Trophoblast cell (in vitro differentiated cells and primary cell): ENCODE measurements at regions not wholly inside any gene's neighbourhood (a gene's known extent, or its start where the extent isn't known, plus 50 kb on each side); places are given as distances from the start of the nearest gene placed in this dataset.

Source experiments
- DNase-seq, 2 donors: peaks; one replicate each; pipeline ENCODE4 v3.0.0-alpha.2; 2016
- H2AFZ ChIP-seq: 2 replicates; pipeline ENCODE4 v1.6.1; 2013; ENCODE audit warnings: low read length, moderate library complexity, mild to moderate bottlenecking; ENCODE audit not compliant: insufficient read depth, poor library complexity
- H2AK5ac ChIP-seq: 2 replicates; pipeline ENCODE4 v1.6.1; 2013; ENCODE audit warnings: mild to moderate bottlenecking, low read length
- H2BK120ac ChIP-seq: 2 replicates; pipeline ENCODE4 v1.6.1; 2013; ENCODE audit warnings: low read length, mild to moderate bottlenecking, moderate library complexity; ENCODE audit not compliant: insufficient read depth, poor library complexity
- H2BK12ac ChIP-seq: 2 replicates; pipeline ENCODE4 v1.6.1; 2013; ENCODE audit warnings: mild to moderate bottlenecking, low read length, moderate library complexity
- H2BK5ac ChIP-seq: 2 replicates; pipeline ENCODE4 v1.6.1; 2013; ENCODE audit warnings: low read length, low read depth, moderate library complexity, mild to moderate bottlenecking; ENCODE audit not compliant: poor library complexity
- H3K14ac ChIP-seq: 2 replicates; pipeline ENCODE4 v1.6.1; 2013; ENCODE audit warnings: mild to moderate bottlenecking, low read length
- H3K18ac ChIP-seq: 2 replicates; pipeline ENCODE4 v1.6.1; 2013; ENCODE audit warnings: mild to moderate bottlenecking, low read length
- H3K23ac ChIP-seq: 2 replicates; pipeline ENCODE4 v1.6.1; 2013; ENCODE audit warnings: low read length
- H3K27ac ChIP-seq: 2 replicates; pipeline ENCODE4 v1.5.1; 2013; ENCODE audit warnings: low read depth, mild to moderate bottlenecking, inconsistent platforms, low read length, moderate library complexity
- H3K27me3 ChIP-seq: 2 replicates; pipeline ENCODE4 v1.6.1; 2013; ENCODE audit warnings: inconsistent platforms, mild to moderate bottlenecking, low read length, moderate library complexity; ENCODE audit not compliant: insufficient read depth
- H3K36me3 ChIP-seq, 2 experiments: 1 replicate in 1 of 2; 2 replicates in 1 of 2; pipeline ENCODE4 v1.6.1; 2013; ENCODE audit warnings: low read length in 2 of 2, mild to moderate bottlenecking in 2 of 2, moderate library complexity in 1 of 2; ENCODE audit not compliant: insufficient read depth in 2 of 2, control insufficient read depth in 1 of 2
- H3K4ac ChIP-seq: 2 replicates; pipeline ENCODE4 v1.6.1; 2013; ENCODE audit warnings: low read depth, mild to moderate bottlenecking, low read length, moderate library complexity
- H3K4me1 ChIP-seq, 2 experiments: 1 replicate in 1 of 2; 2 replicates in 1 of 2; pipeline ENCODE4 v1.6.1; 2013; ENCODE audit warnings: low read length in 2 of 2, mild to moderate bottlenecking in 2 of 2, moderate library complexity in 1 of 2; ENCODE audit not compliant: insufficient read depth in 2 of 2, control insufficient read depth in 1 of 2
- H3K4me2 ChIP-seq: 2 replicates; pipeline ENCODE4 v1.6.1; 2013; ENCODE audit warnings: inconsistent platforms, mild to moderate bottlenecking, low read length, moderate library complexity
- H3K4me3 ChIP-seq: 2 replicates; pipeline ENCODE4 v1.5.1; 2013; ENCODE audit warnings: mild to moderate bottlenecking, low read depth, low read length, inconsistent platforms
- H3K79me1 ChIP-seq: one replicate; pipeline ENCODE4 v1.6.1; 2013; ENCODE audit warnings: low read length
- H3K79me2 ChIP-seq: 2 replicates; pipeline ENCODE4 v1.6.1; 2013; ENCODE audit warnings: low read length, mild to moderate bottlenecking; ENCODE audit not compliant: control insufficient read depth, insufficient read depth, poor library complexity
- H3K9ac ChIP-seq: 2 replicates; pipeline ENCODE4 v1.6.1; 2013; ENCODE audit warnings: mild to moderate bottlenecking, low read length
- H3K9me3 ChIP-seq: 2 replicates; pipeline ENCODE4 v1.6.1; 2013; ENCODE audit warnings: low read depth, mild to moderate bottlenecking, control low read depth, inconsistent platforms, low read length; ENCODE audit not compliant: insufficient read depth
- H4K12ac ChIP-seq: 2 replicates; pipeline ENCODE4 v1.6.1; 2013; ENCODE audit warnings: low read depth, mild to moderate bottlenecking, low read length, moderate library complexity
- H4K8ac ChIP-seq: 2 replicates; pipeline ENCODE4 v1.6.1; 2013; ENCODE audit warnings: low read depth, mild to moderate bottlenecking, low read length, moderate library complexity
- H4K91ac ChIP-seq: one replicate; pipeline ENCODE4 v1.6.1; 2013; ENCODE audit warnings: low read depth, mild to moderate bottlenecking, low read length, moderate library complexity
- WGBS: extraction: QIAGEN DNeasy Blood & Tissue Kit; methylation state at CpG from one replicate; pipeline ENCODE4 v1.1.7; 2013; ENCODE audit warnings: missing lambda C conversion rate; ENCODE audit not compliant: insufficient read length, insufficient coverage; ENCODE audit errors: extremely low coverage; 5-methylcytosine and 5-hydroxymethylcytosine counted together

- H4K91ac ChIP-seq: no peak overlapping the region
- no peak for DNase-seq
- H3K4me2 ChIP-seq: no peak overlapping the region
- H3K14ac ChIP-seq: no peak overlapping the region
- H3K23ac ChIP-seq: no peak overlapping the region
- no peaks in the 10 kb centered on the region for H3K79me2 ChIP-seq
- no peak overlapping the region for H3K9ac ChIP-seq
- no peaks in the 10 kb centered on the region for H3K9me3 ChIP-seq
- no peak overlapping the region for H2BK5ac ChIP-seq
- H2BK12ac ChIP-seq: no peak overlapping the region
- no peak overlapping the region for H3K18ac ChIP-seq
- no peak overlapping the region for H3K27ac ChIP-seq
- WGBS: no CpG with 5 or more reads among the region's 4 CpGs
- no peaks in the 10 kb centered on the region for H3K4me1 ChIP-seq
- no peak overlapping the region for H2AK5ac ChIP-seq
- H3K36me3 ChIP-seq: no peaks in the 10 kb centered on the region
- no peak overlapping the region for H3K4ac ChIP-seq
- no peaks in the 10 kb centered on the region for H3K27me3 ChIP-seq
- H3K4me3 ChIP-seq: no peak overlapping the region
- H4K12ac ChIP-seq: no peak overlapping the region
- H3K79me1 ChIP-seq: no peaks in the 10 kb centered on the region
- no peak overlapping the region for H2BK120ac ChIP-seq
- no peak overlapping the region for H4K8ac ChIP-seq
- no peak overlapping the region for H2AFZ ChIP-seq
Measured at GRCh38 chr3:5569152-5569551, 381.6 kb downstream of the EDEM1 start.

- H3K4ac ChIP-seq: no peak overlapping the region
- H3K79me2 ChIP-seq: no peaks in the 10 kb centered on the region
- H3K4me1 ChIP-seq: no peaks in the 10 kb centered on the region
- no peak overlapping the region for H2AFZ ChIP-seq
- no peaks in the 10 kb centered on the region for H3K79me1 ChIP-seq
- WGBS: no CpG with 5 or more reads among the region's 6 CpGs
- no peak overlapping the region for H3K23ac ChIP-seq
- H2BK120ac ChIP-seq: no peak overlapping the region
- H3K9ac ChIP-seq: no peak overlapping the region
- H4K12ac ChIP-seq: no peak overlapping the region
- H3K9me3 ChIP-seq: no peaks in the 10 kb centered on the region
- no peaks in the 10 kb centered on the region for H3K27me3 ChIP-seq
- H2AK5ac ChIP-seq: no peak overlapping the region
- no peak overlapping the region for H4K8ac ChIP-seq
- H3K4me3 ChIP-seq: no peak overlapping the region
- H3K36me3 ChIP-seq: no peaks in the 10 kb centered on the region
- H3K18ac ChIP-seq: no peak overlapping the region
- no peak overlapping the region for H4K91ac ChIP-seq
- H2BK5ac ChIP-seq: no peak overlapping the region
- no peak overlapping the region for H3K27ac ChIP-seq
- no peak overlapping the region for H3K14ac ChIP-seq
- no peak for DNase-seq
- no peak overlapping the region for H3K4me2 ChIP-seq
- H2BK12ac ChIP-seq: no peak overlapping the region
Measured at GRCh38 chr3:5572168-5572567, 384.7 kb downstream of the EDEM1 start.

GRCh38 chr3:5576277-5577011 is 388.9 kb downstream of the EDEM1 start:
- no CpG with 5 or more reads among the region's 7 CpGs for WGBS
- Histone ChIP-seq H3K79me2 (no peaks in the 10 kb centered on the region), H3K9me3 (no peaks in the 10 kb centered on the region), H2AFZ (no peak overlapping the region), H3K4me1 (peaks cover 0 to 3% of the 10 kb centered on the region in 2 experiments), H2BK120ac (no peak overlapping the region), H4K12ac (no peak overlapping the region), H3K79me1 (no peaks in the 10 kb centered on the region), H3K4me2 (no peak overlapping the region), H2BK12ac (no peak overlapping the region), H3K27ac (no peak overlapping the region), H4K8ac (no peak overlapping the region), H3K36me3 (no peaks in the 10 kb centered on the region), H2BK5ac (no peak overlapping the region), H3K23ac (no peak overlapping the region), H4K91ac (no peak overlapping the region), H2AK5ac (no peak overlapping the region), H3K9ac (no peak overlapping the region), H3K4me3 (no peak overlapping the region), H3K18ac (no peak overlapping the region), H3K14ac (no peak overlapping the region), H3K4ac (no peak overlapping the region), H3K27me3 (no peaks in the 10 kb centered on the region)
- DNase-seq: no peak

GRCh38 chr3:5579139-5579602 is 391.7 kb downstream of the EDEM1 start:
- H3K4me1 ChIP-seq: peaks cover 0 to 10% of the 10 kb centered on the region in 2 experiments
- H3K79me2 ChIP-seq: no peaks in the 10 kb centered on the region
- H2BK120ac ChIP-seq: no peak overlapping the region
- no peak overlapping the region for H3K9ac ChIP-seq
- no peak overlapping the region for H2AFZ ChIP-seq
- H3K4ac ChIP-seq: no peak overlapping the region
- H3K36me3 ChIP-seq: no peaks in the 10 kb centered on the region
- WGBS: no CpG with 5 or more reads among the region's 2 CpGs
- no peak overlapping the region for H3K4me3 ChIP-seq
- H3K14ac ChIP-seq: no peak overlapping the region
- H3K23ac ChIP-seq: no peak overlapping the region
- H4K91ac ChIP-seq: no peak overlapping the region
- no peak overlapping the region for H2BK5ac ChIP-seq
- no peaks in the 10 kb centered on the region for H3K27me3 ChIP-seq
- no peak overlapping the region for H4K8ac ChIP-seq
- H4K12ac ChIP-seq: no peak overlapping the region
- no peak for DNase-seq
- no peak overlapping the region for H3K18ac ChIP-seq
- H2BK12ac ChIP-seq: no peak overlapping the region
- H3K9me3 ChIP-seq: no peaks in the 10 kb centered on the region
- H3K27ac ChIP-seq: no peak overlapping the region
- H3K4me2 ChIP-seq: no peak overlapping the region
- H3K79me1 ChIP-seq: no peaks in the 10 kb centered on the region
- H2AK5ac ChIP-seq: no peak overlapping the region
